Mammary epithelial cell (primary cell): ENCODE measurements at regions not wholly inside any gene's neighbourhood (a gene's known extent, or its start where the extent isn't known, plus 50 kb on each side); places are given as distances from the start of the nearest gene placed in this dataset.

ENCODE experiments used
- CTCF ChIP-seq, 2 donors: IDR thresholded peaks in 1 of 2; conservative IDR thresholded peaks in 1 of 2; 2 replicates each; pipeline ENCODE4 v1.5.1; 2011 to 2012; ENCODE audit warnings: inconsistent platforms in 2 of 2, low read length in 2 of 2, mild to moderate bottlenecking in 2 of 2, control low read depth in 1 of 2, low read depth in 1 of 2; ENCODE audit not compliant: insufficient read depth in 1 of 2; ENCODE audit errors: extremely low read depth in 1 of 2
- EZH2 ChIP-seq: IDR thresholded peaks from 2 replicates; pipeline ENCODE4 v1.6.1; 2012; ENCODE audit warnings: low read length, inconsistent platforms, borderline replicate concordance

GRCh38 chr4:33184657-33185290 lies 2464.6 kb downstream of the PCDH7 start:
- TF ChIP-seq CTCF (conservative IDR thresholded peaks at IDR 0.05 in 1 of 2, IDR thresholded peaks at IDR 0.05 in 1 of 2; ENCODE audit: extremely low read depth in 1 of 2, insufficient read depth in 1 of 2, low read depth in 1 of 2, low read length in 2 of 2) (no peak), EZH2 (no peak)
